ES-I3 (cell line): ENCODE measurements at regions not wholly inside any gene's neighbourhood (a gene's known extent, or its start where the extent isn't known, plus 50 kb on each side); places are given as distances from the start of the nearest gene placed in this dataset.

ENCODE experiments used
- H3K36me3 ChIP-seq: 2 replicates; pipeline ENCODE4 v1.6.1; 2013; ENCODE audit warnings: mild to moderate bottlenecking, low read length, control low read depth, moderate library complexity; ENCODE audit not compliant: insufficient read depth
- H3K4me1 ChIP-seq: 2 replicates; pipeline ENCODE4 v1.6.1; 2013; ENCODE audit warnings: mild to moderate bottlenecking, control low read depth, low read length; ENCODE audit not compliant: insufficient read depth
- H3K9ac ChIP-seq: 2 replicates; pipeline ENCODE4 v1.6.1; 2013; ENCODE audit warnings: low read depth, mild to moderate bottlenecking, low read length, moderate library complexity
- H3K9me3 ChIP-seq: 2 replicates; pipeline ENCODE4 v1.6.1; 2013; ENCODE audit warnings: mild to moderate bottlenecking, low read length, moderate library complexity; ENCODE audit not compliant: control insufficient read depth, insufficient read depth

DNA sequence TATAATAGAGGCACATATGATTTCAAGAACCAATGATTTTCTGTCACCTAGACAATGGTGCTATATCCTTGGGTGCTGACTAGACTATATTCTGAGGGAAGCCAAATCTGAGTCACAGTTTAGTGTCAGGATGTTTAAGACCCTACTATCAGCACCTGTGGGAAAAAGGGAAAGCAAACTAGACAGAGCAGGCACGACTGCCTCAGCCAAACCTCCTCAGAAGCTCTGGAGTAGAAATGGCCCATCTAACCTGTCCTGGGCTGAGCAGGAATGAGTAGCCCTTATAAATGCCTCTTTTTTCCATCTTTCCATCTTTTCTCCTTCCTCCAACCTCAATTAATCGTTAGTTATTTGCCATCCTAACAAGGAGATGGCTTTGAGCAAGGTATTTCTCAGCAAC, 80.4 kb upstream of the TECRL start:
- H3K9ac ChIP-seq = no peak overlapping the region
- H3K4me1 ChIP-seq = no peaks in the 10 kb centered on the region
- no peaks in the 10 kb centered on the region for H3K36me3 ChIP-seq
- no peaks in the 10 kb centered on the region for H3K9me3 ChIP-seq

DNA sequence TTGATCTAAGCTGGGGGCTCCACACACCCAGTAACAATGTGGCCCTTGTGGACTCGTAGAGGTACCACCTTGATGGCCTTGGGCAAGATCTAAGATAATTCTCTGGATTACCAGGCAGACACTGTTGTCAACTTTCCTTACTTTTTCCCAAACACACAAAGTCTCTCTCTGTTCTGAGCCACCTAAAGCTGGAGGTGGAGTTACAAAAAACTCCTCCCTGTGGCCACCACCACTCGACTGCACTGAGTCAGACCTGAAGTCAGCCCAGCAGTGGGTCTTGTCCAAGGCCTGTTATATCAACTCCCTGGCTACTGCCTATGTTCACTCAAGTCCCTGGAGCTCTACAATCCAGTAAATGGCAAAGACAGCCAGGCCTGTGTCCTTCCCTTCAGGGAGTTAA, 70.1 kb upstream of the TECRL start:
- Histone ChIP-seq H3K9me3 (no peaks in the 10 kb centered on the region), H3K4me1 (no peaks in the 10 kb centered on the region), H3K36me3 (no peaks in the 10 kb centered on the region), H3K9ac (no peak overlapping the region)

DNA sequence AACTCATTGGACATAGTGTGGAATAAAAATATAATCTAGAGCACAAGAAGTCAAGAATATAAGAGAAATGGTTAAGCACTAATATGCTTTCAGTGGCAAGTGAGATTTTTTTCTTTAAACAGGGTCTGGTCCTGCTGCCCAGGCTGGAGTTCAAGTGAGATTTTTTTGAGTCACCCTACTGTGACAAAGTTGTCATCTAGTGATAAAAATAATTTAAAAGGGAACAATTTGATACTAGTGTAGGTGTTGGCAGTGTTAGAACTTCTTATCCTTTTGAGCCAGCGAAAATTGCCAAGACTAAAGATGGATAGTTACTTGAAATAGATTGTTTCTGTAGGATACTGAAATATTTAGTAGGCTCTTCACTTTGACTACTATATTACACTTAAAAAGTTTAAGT, 67.9 kb upstream of the TECRL start:
- no peak overlapping the region for H3K9ac ChIP-seq
- no peaks in the 10 kb centered on the region for H3K36me3 ChIP-seq
- H3K4me1 ChIP-seq = no peaks in the 10 kb centered on the region
- H3K9me3 ChIP-seq = no peaks in the 10 kb centered on the region

- H3K9me3 ChIP-seq = no peaks in the 10 kb centered on the region
- no peaks in the 10 kb centered on the region for H3K36me3 ChIP-seq
- no peaks in the 10 kb centered on the region for H3K4me1 ChIP-seq
- no peak overlapping the region for H3K9ac ChIP-seq
Measured at GRCh38 chr4:64465263-64465662, 56.0 kb upstream of the TECRL start.

DNA sequence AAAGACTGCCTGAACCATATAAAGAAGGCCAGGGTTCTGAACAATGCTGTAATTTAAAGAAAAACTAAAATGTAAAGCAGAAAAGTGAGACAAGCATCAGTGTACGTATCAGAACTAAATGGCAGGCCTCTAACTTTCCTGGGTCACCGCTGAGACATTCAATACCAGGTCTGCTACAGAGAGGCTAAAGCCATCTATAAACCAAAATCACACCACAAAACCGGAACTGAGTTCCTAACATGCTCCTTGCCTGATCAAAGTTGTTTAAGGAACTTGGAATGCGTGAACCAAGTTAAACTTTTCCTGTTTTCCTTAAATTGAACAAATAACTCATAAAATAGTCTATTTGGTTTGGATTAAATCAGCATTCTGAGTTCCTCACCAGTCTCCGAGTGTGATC, 55.3 kb upstream of the TECRL start:
- no peaks in the 10 kb centered on the region for H3K9me3 ChIP-seq
- H3K4me1 ChIP-seq = no peaks in the 10 kb centered on the region
- no peak overlapping the region for H3K9ac ChIP-seq
- no peaks in the 10 kb centered on the region for H3K36me3 ChIP-seq
